SH-SY5Y (cell line): ENCODE measurements at regions not wholly inside any gene's neighbourhood (a gene's known extent, or its start where the extent isn't known, plus 50 kb on each side); places are given as distances from the start of the nearest gene placed in this dataset.

Source experiments
- GATA2 ChIP-seq: IDR thresholded peaks from 2 replicates; pipeline ENCODE4 v1.6.1; 2011; ENCODE audit warnings: mild to moderate bottlenecking, low read depth, low read length
- GATA3 ChIP-seq: IDR thresholded peaks from 2 replicates; pipeline ENCODE4 v1.6.1; 2011; ENCODE audit warnings: low read depth, mild to moderate bottlenecking, low read length, moderate library complexity

- TF ChIP-seq GATA2 (no peak), GATA3 (no peak)
Observed at GRCh38 chr12:67457136-67457535, 188.0 kb downstream of the CAND1 start.
